ENCODE measurements at regions not wholly inside any gene's neighbourhood (a gene's known extent, or its start where the extent isn't known, plus 50 kb on each side); places are given as distances from the start of the nearest gene placed in this dataset.

- intact Hi-C loops (cut with micrococcal nuclease) = no loop called here
These were observed 119.6 kb downstream of the BOD1 start for GRCh38 chr5:173496883-173497255.

GRCh38 chr5:173496129-173496882 is 120.1 kb downstream of the BOD1 start:
- intact Hi-C loops (cut with micrococcal nuclease) = no loop called here
- DNase-seq (no peak), ATAC-seq (no peak)
- Histone ChIP-seq H3K36me3 (ENCODE audit: low read depth, low read length) (no peaks in the 10 kb centered on the region), H3K27ac (ENCODE audit: low read length) (no peak overlapping the region), H4K20me1 (ENCODE audit: low read length) (no peaks in the 10 kb centered on the region), H3F3A (ENCODE audit: low read length, unreplicated experiment) (no peaks in the 10 kb centered on the region), H3K4me3 (ENCODE audit: low read length) (no peak overlapping the region), H2AFZ (ENCODE audit: low read length) (no peak overlapping the region), H3K4me1 (ENCODE audit: insufficient read depth, low read length) (no peaks in the 10 kb centered on the region), H3K4me2 (ENCODE audit: low read length) (no peak overlapping the region), H3K9me3 (ENCODE audit: low read length) (no peaks in the 10 kb centered on the region), H3K79me2 (ENCODE audit: low read length) (no peaks in the 10 kb centered on the region), H3K9me2 (replicated peaks; ENCODE audit: low read length) (no peaks in the 10 kb centered on the region), H3K9ac (ENCODE audit: low read length) (no peak overlapping the region), H3K27me3 (ENCODE audit: low read length) (no peaks in the 10 kb centered on the region)
- ChIA-PET CTCF (interaction anchor here (1.0 kb wide), 1 partner anchor 167 kb away, joined by 6 read pairs; no protein-coding TSS in a partner anchor), POLR2A (ENCODE audit: unreplicated experiment) (no interaction called here)
- no TSS peak for BruUV-seq (replicated peaks)
- TF ChIP-seq EZH2phosphoT487 (IDR thresholded peaks at IDR 0.05; ENCODE audit: borderline replicate concordance, low read length) (no peak), CTCF (conservative IDR thresholded peaks at IDR 0.05; ENCODE audit: low read depth, low read length) (0 out of 2 replicates have a peak, but pooled peaks have one; percentile 12)

More at GRCh38 chr5:173496883-173497255, 119.6 kb downstream of the BOD1 start:
- Histone ChIP-seq H3F3A (ENCODE audit: low read length, unreplicated experiment) (no peaks in the 10 kb centered on the region), H3K4me3 (ENCODE audit: low read length) (no peak overlapping the region), H3K79me2 (ENCODE audit: low read length) (no peaks in the 10 kb centered on the region), H3K4me2 (ENCODE audit: low read length) (no peak overlapping the region), H3K27ac (ENCODE audit: low read length) (no peak overlapping the region), H3K9me2 (replicated peaks; ENCODE audit: low read length) (no peaks in the 10 kb centered on the region), H2AFZ (ENCODE audit: low read length) (no peak overlapping the region), H3K36me3 (ENCODE audit: low read depth, low read length) (no peaks in the 10 kb centered on the region), H3K4me1 (ENCODE audit: insufficient read depth, low read length) (no peaks in the 10 kb centered on the region), H3K9me3 (ENCODE audit: low read length) (no peaks in the 10 kb centered on the region), H3K27me3 (ENCODE audit: low read length) (no peaks in the 10 kb centered on the region), H4K20me1 (ENCODE audit: low read length) (no peaks in the 10 kb centered on the region), H3K9ac (ENCODE audit: low read length) (no peak overlapping the region)
- ChIA-PET CTCF (no interaction called here), POLR2A (ENCODE audit: unreplicated experiment) (no interaction called here)
- ATAC-seq (no peak), DNase-seq (no peak)
- TF ChIP-seq CTCF (conservative IDR thresholded peaks at IDR 0.05; ENCODE audit: low read depth, low read length) = no peak
- no peak for TF ChIP-seq EZH2phosphoT487 (IDR thresholded peaks at IDR 0.05; ENCODE audit: borderline replicate concordance, low read length)
- TF ChIP-seq EZH2 (IDR thresholded peaks at IDR 0.05; ENCODE audit: low read length, unreplicated experiment) = no peak
- BruUV-seq (replicated peaks) = no TSS peak

- ChIA-PET POLR2A (ENCODE audit: unreplicated experiment) (no interaction called here), CTCF (interaction anchor here (1.0 kb wide), 1 partner anchor 166 kb away, joined by 6 read pairs; no protein-coding TSS in a partner anchor)
- DNase-seq (no peak), ATAC-seq (no peak)
- Histone ChIP-seq H3K4me1 (ENCODE audit: insufficient read depth, low read length) (no peaks in the 10 kb centered on the region), H3K4me3 (ENCODE audit: low read length) (no peak overlapping the region), H2AFZ (ENCODE audit: low read length) (no peak overlapping the region), H3K9me3 (ENCODE audit: low read length) (no peaks in the 10 kb centered on the region), H3K79me2 (ENCODE audit: low read length) (no peaks in the 10 kb centered on the region), H3K27me3 (ENCODE audit: low read length) (no peaks in the 10 kb centered on the region), H3K27ac (ENCODE audit: low read length) (no peak overlapping the region), H3K9ac (ENCODE audit: low read length) (no peak overlapping the region), H3K4me2 (ENCODE audit: low read length) (no peak overlapping the region), H3F3A (ENCODE audit: low read length, unreplicated experiment) (no peaks in the 10 kb centered on the region), H4K20me1 (ENCODE audit: low read length) (no peaks in the 10 kb centered on the region), H3K36me3 (ENCODE audit: low read depth, low read length) (no peaks in the 10 kb centered on the region), H3K9me2 (replicated peaks; ENCODE audit: low read length) (no peaks in the 10 kb centered on the region)
- intact Hi-C loops (cut with micrococcal nuclease) = no loop called here
- no peak for TF ChIP-seq EZH2 (IDR thresholded peaks at IDR 0.05; ENCODE audit: low read length, unreplicated experiment)
- no peak for TF ChIP-seq EZH2phosphoT487 (IDR thresholded peaks at IDR 0.05; ENCODE audit: borderline replicate concordance, low read length)
- no peak for TF ChIP-seq CTCF (conservative IDR thresholded peaks at IDR 0.05; ENCODE audit: low read depth, low read length)
- BruUV-seq (replicated peaks) = no TSS peak
These were observed 121.1 kb downstream of the BOD1 start for GRCh38 chr5:173495225-173495904.

All from PC-3 (cell line).